ENCODE measurements at regions not wholly inside any gene's neighbourhood (a gene's known extent, or its start where the extent isn't known, plus 50 kb on each side); places are given as distances from the start of the nearest gene placed in this dataset.

- no peaks in the 10 kb centered on the region for H3K4me1 ChIP-seq
- H3K4me3 ChIP-seq = no peak overlapping the region
- H3K36me3 ChIP-seq = no peaks in the 10 kb centered on the region
- no peak for TF ChIP-seq CTCF (IDR thresholded peaks at IDR 0.05; ENCODE audit: borderline replicate concordance)
- H3K9me3 ChIP-seq (replicated peaks) = no peaks in the 10 kb centered on the region
- H3K27ac ChIP-seq (replicated peaks) = no peak overlapping the region
- no peak for DNase-seq
- H3K27me3 ChIP-seq (ENCODE audit: low read depth) = no peaks in the 10 kb centered on the region
- intact Hi-C loops (cut with micrococcal nuclease) = no loop called here
Observed at GRCh38 chr5:105789246-105789645, 1881.5 kb downstream of the EFNA5 start.

GRCh38 chr5:105783811-105784210 is 1886.9 kb downstream of the EFNA5 start:
- no peak for DNase-seq
- no peaks in the 10 kb centered on the region for H3K36me3 ChIP-seq
- no peaks in the 10 kb centered on the region for H3K27me3 ChIP-seq (ENCODE audit: low read depth)
- H3K4me1 ChIP-seq = no peaks in the 10 kb centered on the region
- intact Hi-C loops (cut with micrococcal nuclease) = no loop called here
- H3K27ac ChIP-seq (replicated peaks) = no peak overlapping the region
- H3K4me3 ChIP-seq = no peak overlapping the region
- no peak for TF ChIP-seq CTCF (IDR thresholded peaks at IDR 0.05; ENCODE audit: borderline replicate concordance)
- H3K9me3 ChIP-seq (replicated peaks) = no peaks in the 10 kb centered on the region

- no peaks in the 10 kb centered on the region for H3K36me3 ChIP-seq
- TF ChIP-seq CTCF (IDR thresholded peaks at IDR 0.05; ENCODE audit: borderline replicate concordance) = no peak
- H3K27me3 ChIP-seq (ENCODE audit: low read depth) = no peaks in the 10 kb centered on the region
- DNase-seq = no peak
- no peaks in the 10 kb centered on the region for H3K9me3 ChIP-seq (replicated peaks)
- H3K27ac ChIP-seq (replicated peaks) = no peak overlapping the region
- H3K4me1 ChIP-seq = no peaks in the 10 kb centered on the region
- intact Hi-C loops (cut with micrococcal nuclease) = no loop called here
- no peak overlapping the region for H3K4me3 ChIP-seq
Observed at GRCh38 chr5:105782501-105782900, 1888.2 kb downstream of the EFNA5 start.

- no peak overlapping the region for H3K4me3 ChIP-seq
- no peak for DNase-seq
- H3K9me3 ChIP-seq (replicated peaks) = no peaks in the 10 kb centered on the region
- no peak overlapping the region for H3K27ac ChIP-seq (replicated peaks)
- H3K27me3 ChIP-seq (ENCODE audit: low read depth) = no peaks in the 10 kb centered on the region
- intact Hi-C loops (cut with micrococcal nuclease) = no loop called here
- H3K4me1 ChIP-seq = no peaks in the 10 kb centered on the region
- no peak for TF ChIP-seq CTCF (IDR thresholded peaks at IDR 0.05; ENCODE audit: borderline replicate concordance)
- no peaks in the 10 kb centered on the region for H3K36me3 ChIP-seq
Observed at GRCh38 chr5:105773241-105773640, 1897.5 kb downstream of the EFNA5 start.

- H3K4me1 ChIP-seq = no peaks in the 10 kb centered on the region
- no peak overlapping the region for H3K27ac ChIP-seq (replicated peaks)
- no peak for TF ChIP-seq CTCF (IDR thresholded peaks at IDR 0.05; ENCODE audit: borderline replicate concordance)
- DNase-seq = no peak
- no peak overlapping the region for H3K4me3 ChIP-seq
- no peaks in the 10 kb centered on the region for H3K36me3 ChIP-seq
- no peaks in the 10 kb centered on the region for H3K27me3 ChIP-seq (ENCODE audit: low read depth)
- H3K9me3 ChIP-seq (replicated peaks) = peaks cover 16% of the 10 kb centered on the region
- intact Hi-C loops (cut with micrococcal nuclease) = no loop called here
Observed at GRCh38 chr5:105767267-105767666, 1903.5 kb downstream of the EFNA5 start.

GRCh38 chr5:105762728-105763127 is 1908.0 kb downstream of the EFNA5 start:
- Histone ChIP-seq H3K4me3 (no peak overlapping the region), H3K4me1 (no peaks in the 10 kb centered on the region), H3K9me3 (replicated peaks) (peaks cover 53% of the 10 kb centered on the region), H3K36me3 (no peaks in the 10 kb centered on the region), H3K27ac (replicated peaks) (no peak overlapping the region), H3K27me3 (ENCODE audit: low read depth) (no peaks in the 10 kb centered on the region)
- DNase-seq = no peak
- no peak for TF ChIP-seq CTCF (IDR thresholded peaks at IDR 0.05; ENCODE audit: borderline replicate concordance)
- intact Hi-C loops (cut with micrococcal nuclease) = no loop called here

All from left ventricle myocardium inferior (tissue), 1 donor.